GDM1 (cell line): ENCODE measurements at regions not wholly inside any gene's neighbourhood (a gene's known extent, or its start where the extent isn't known, plus 50 kb on each side); places are given as distances from the start of the nearest gene placed in this dataset.

Source experiments
- DNase-seq: peaks from one replicate; lab custom pipeline; 2025; lab: John Stamatoyannopoulos, UW

DNA sequence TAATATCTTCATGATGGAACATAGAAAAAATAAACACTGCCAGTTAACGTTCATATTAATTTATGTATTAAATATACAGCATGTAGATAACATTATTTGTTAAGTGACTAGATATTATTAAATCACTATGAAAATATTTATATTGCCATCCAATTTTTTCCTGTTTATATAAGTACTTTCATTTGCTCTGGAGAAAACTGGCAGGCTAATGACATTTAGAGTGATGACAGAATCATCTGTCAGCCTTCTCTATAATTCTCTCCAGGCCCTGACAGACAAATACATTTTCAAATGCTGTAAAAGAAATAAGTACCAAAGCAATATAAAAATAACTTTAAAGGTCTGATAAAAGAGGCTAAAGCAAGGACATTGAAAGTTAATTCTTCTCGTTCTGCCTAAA, 2556.7 kb upstream of the PCDH20 start:
- DNase-seq, result no peak

GRCh38 chr13:63954683-63955082, 2539.0 kb upstream of the PCDH20 start:
- DNase-seq, result no peak

DNA sequence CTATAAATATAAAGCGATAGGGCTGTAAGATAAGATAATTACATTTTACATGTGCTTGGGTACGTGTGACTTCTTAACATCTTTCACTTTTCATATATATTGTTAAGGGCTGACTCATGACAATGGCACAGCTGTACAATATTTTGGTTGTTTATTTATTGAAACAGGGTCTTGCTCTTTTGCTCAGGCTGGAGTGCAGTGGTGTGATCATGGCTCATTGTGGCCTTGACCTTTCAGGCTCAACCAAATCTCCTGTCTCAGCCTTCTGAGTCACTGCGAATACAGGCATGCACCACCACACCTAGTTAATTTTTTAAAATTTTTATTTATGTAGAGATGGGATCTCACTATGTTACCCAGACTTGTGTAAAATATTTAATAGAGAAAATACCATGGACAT, 2532.4 kb upstream of the PCDH20 start:
- DNase-seq, result no peak

- DNase-seq, result no peak
These were observed 2529.3 kb upstream of the PCDH20 start for GRCh38 chr13:63944911-63945310.

- no peak for DNase-seq
These were observed 2526.7 kb upstream of the PCDH20 start for GRCh38 chr13:63942372-63942771.

- no peak for DNase-seq
These were observed 2523.2 kb upstream of the PCDH20 start for GRCh38 chr13:63938851-63939250.

- no peak for DNase-seq
These were observed 2494.9 kb upstream of the PCDH20 start for GRCh38 chr13:63910511-63910910.

DNA sequence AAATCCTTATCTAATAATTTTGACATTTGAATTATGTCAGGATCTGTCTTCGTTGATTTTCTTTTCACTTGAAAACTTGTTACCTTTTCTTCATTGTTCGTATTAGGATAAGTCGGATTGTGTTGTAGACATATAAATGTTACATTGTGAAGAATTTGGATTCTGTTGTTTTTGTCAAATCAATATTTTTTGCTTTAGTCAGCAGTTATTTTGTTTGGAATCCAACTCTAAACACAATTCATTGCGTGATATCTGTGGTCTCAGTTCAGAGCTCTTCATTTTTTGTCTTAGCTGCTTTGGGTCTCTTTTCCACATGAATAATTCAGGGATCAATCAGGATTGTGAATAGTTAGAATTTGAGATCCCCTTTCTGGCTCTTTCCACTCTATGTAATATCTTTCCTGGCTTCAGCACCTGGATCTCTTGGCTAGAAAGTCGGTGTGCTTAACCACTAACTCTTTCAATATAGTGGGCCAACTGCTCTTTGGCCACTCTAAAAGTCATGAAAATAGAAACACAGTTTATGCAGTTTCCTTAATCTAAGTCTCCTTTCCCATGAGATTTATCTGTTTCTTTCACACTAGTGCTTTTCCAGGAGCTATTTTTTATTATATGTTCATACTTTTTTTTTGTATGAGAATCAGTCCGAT, 2494.2 kb upstream of the PCDH20 start:
- no peak for DNase-seq

- no peak for DNase-seq
These were observed 2486.5 kb upstream of the PCDH20 start for GRCh38 chr13:63902141-63902540.

DNA sequence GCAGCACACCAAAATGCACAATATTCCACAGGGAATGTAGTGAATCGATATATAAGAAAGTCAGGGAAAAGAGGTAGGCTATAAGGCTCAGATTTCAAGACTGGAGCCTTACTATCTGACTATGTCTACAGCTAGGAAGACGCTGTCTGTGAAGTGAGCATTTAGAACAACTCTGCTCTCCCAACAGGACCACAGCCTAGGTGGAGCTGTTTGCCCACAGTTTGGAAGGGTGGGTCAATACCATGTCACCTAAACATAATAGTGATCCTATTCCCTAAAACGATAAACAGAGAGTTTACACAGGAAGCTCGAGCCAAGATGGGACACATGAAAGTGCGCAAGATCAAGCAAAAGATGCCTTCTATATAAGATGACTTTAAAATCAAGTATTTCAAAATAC, 2486.0 kb upstream of the PCDH20 start:
- DNase-seq, result no peak

GRCh38 chr13:63900406-63900805, 2484.8 kb upstream of the PCDH20 start:
- no peak for DNase-seq

- DNase-seq, result no peak
These were observed 2480.7 kb upstream of the PCDH20 start for GRCh38 chr13:63896321-63896720.

DNA sequence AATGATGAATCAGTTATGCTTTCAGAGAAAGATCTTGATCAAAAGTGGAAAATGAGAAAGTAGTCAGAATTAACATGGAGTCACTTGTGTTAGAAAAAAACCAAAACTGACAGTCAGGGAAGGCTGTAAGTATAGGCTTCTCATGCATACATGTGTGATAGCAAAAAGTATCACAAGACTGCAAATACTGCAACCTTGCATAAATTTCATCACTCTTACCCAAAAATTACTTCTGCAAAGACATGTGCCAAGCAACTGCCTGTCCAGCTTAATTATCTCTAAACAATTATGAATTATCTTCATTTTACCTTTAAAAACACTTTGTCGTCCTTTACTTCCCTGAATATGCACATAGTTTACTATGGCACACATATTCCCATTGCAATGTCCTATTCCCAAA, 2466.4 kb upstream of the PCDH20 start:
- DNase-seq, result no peak

DNA sequence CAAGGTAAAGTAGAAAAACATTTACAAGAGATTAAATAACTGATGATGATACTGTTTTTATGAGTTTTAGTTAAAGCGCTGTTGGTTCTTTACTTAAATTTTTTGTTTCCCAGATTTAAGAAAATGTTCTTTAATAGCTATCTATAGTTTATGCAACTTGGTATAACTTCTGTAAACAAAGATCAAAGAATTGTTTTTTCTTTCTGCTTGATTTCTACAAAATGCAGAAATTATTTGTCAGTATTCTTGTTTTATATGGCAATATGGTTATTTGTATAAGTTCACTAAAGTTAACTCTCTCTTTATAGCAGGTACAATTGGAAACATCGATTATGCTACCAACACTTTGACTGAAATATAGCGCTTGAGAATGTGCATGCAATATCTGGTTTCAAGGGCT, 2465.1 kb upstream of the PCDH20 start:
- no peak for DNase-seq

- no peak for DNase-seq
These were observed 2458.3 kb upstream of the PCDH20 start for GRCh38 chr13:63873936-63874335.

DNA sequence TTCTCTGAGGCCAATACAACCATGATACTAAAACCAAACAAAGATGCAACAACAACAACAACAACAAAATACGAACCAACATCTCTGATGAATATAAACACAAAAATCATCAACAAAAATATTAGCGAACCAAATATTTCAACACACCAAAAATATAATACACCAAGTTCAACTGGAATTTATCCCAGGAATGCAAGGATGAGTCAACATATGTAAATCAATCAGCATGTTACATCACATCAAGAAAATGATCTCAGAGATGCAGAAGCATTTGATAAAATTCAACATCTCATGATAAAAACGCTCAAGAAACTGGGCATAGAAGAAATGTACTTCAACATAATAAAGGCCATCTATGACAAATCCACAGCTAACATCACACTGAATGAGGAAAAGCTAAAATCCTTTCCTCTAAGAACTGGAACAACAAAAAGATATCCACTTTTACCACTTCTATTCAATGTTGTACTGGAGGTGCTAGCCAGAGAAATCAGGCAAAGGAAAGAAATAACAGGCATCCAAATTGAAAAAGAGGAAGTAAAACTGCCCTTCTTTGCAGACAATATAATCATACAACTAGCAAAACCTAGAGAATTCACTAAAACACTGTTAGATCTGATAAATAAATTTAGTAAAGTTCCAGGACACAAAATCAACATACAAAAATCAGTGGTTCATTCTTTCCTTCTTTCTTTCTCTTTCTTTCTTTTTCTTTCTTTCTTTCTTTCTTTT, 2448.7 kb upstream of the PCDH20 start:
- DNase-seq, result no peak

DNA sequence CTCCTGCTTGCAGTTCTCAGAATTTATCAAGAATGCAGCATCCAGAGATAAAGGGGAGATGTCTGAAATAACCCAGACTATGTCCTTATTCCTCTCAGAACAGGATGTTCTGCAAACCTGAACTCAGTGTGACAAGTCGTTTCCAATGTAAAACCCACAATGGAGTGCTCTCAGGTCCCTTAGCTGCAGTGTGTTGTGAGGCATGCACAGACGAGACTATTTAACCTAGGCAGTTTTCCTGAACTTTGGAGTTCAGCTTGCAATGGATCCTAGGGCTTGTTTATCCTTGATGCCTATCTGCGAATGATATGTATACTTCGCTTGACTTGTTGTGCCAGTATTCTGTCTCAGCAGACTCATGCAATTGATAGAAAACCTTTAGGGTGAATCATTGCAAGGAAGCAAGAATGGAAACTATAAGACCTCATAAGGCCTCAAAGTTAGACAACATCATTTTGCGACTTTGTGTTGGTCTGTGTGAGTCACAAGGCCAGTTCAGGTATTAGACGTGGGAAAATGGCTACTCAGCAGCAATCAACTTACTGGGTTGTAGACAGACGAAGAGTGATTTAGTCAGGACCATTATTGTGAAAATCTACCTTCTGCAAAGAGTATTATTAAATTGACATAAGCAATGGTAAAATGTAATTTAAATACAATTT, 2439.9 kb upstream of the PCDH20 start:
- DNase-seq, result no peak

DNA sequence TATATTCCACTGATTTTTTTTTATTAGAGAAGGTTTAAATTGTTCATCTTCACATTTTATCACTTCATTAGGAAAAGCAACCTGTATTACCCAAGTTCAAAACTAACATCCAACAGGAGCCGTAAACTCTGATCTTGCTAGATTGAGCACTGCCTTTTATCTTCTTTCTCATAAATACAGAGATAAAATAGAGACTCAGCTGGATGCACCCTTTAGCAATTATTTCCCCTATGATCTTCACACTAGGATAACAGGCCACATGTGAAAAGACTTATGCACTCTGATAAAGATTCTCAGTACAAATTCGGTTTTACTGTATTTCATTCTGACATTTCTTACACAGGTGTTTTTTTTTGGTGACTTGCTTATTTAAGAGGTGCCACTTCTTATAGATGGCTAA, 2438.2 kb upstream of the PCDH20 start:
- DNase-seq, result no peak

- no peak for DNase-seq
These were observed 2435.9 kb upstream of the PCDH20 start for GRCh38 chr13:63851526-63851925.

GRCh38 chr13:63843766-63844699, 2428.4 kb upstream of the PCDH20 start:
- DNase-seq, result no peak

- DNase-seq, result no peak
These were observed 2426.5 kb upstream of the PCDH20 start for GRCh38 chr13:63842102-63842501.
